ENCODE measurements at regions not wholly inside any gene's neighbourhood (a gene's known extent, or its start where the extent isn't known, plus 50 kb on each side); places are given as distances from the start of the nearest gene placed in this dataset.
A peak's percentile ranks its signal among the peaks of the same experiment; 100 is the strongest.
"Not testable (repeated sequence)": the region's sequence is repeated elsewhere in the genome, so short reads cannot be mapped to it uniquely, and the experiment has no call there.

DNA sequence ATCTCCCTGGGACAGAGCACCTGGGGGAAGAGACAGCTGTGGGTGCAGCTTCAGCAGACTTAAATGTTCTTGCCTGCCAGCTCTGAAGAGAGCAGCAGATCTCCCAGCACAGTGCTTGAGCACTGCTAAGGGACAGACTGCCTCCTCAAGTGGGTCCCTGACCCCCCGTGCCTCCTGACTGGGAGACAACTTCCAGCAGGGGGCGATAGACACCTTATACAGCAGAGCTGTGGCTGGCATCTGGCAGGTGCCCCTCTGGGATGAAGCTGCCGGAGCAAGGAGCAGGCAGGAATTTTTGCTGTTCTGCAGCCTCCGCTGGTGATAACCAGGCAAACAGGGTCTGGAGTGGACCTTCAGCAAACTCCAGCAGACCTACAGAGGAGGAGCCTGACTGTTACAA is 541.7 kb upstream of the PITX2 start:
- H3K79me2 ChIP-seq (ENCODE audit: control insufficient read depth, insufficient read depth, low read length); POLR2A ChIA-PET; H3K27me3 ChIP-seq (ENCODE audit: control insufficient read depth in 2 of 2, insufficient read depth in 2 of 2, low read length in 2 of 2); H3K4me1 ChIP-seq (ENCODE audit: control insufficient read depth, extremely low read depth, insufficient read depth, low read length); BruUV-seq (replicated peaks); H3K9ac ChIP-seq (replicated peaks; ENCODE audit: extremely low read depth, insufficient read depth, low read length); H2AFZ ChIP-seq (ENCODE audit: low read depth, low read length); FAIRE-seq; H3K9me3 ChIP-seq (replicated peaks; ENCODE audit: control insufficient read depth, insufficient read depth, low read length); H3K4me3 ChIP-seq (replicated peaks in 1 of 3; ENCODE audit: insufficient read depth in 1 of 3, low read depth in 1 of 3, low read length in 3 of 3); H3K27ac ChIP-seq (ENCODE audit: insufficient read depth, low read depth, low read length); H4K20me1 ChIP-seq (replicated peaks; ENCODE audit: control insufficient read depth, extremely low read depth, insufficient read depth, low read length); DNase-seq (ENCODE audit: low read depth, low spot score); dilution Hi-C loops (cut with MboI; ENCODE audit: extremely low pct_ligation_motif_present, low sequenced_read_pairs); H3K9me1 ChIP-seq (replicated peaks; ENCODE audit: control insufficient read depth, extremely low read depth, insufficient read depth, low read length); H3K4me2 ChIP-seq (ENCODE audit: insufficient read depth, low read length); H3K36me3 ChIP-seq (ENCODE audit: control insufficient read depth in 2 of 2, extremely low read depth in 1 of 2, insufficient read depth in 2 of 2, low read length in 2 of 2): not testable (repeated sequence)
- peak; percentile 25 to 26 for TF ChIP-seq CTCF (IDR thresholded peaks at IDR 0.05; ENCODE audit: extremely low read depth in 1 of 2, insufficient read depth in 1 of 2, low read depth in 1 of 2, low read length in 2 of 2)
- CTCF ChIA-PET, result interaction anchor here (0.6 to 2.8 kb wide), 21 partner anchors 8 to 896 kb away, joined by 3 to 53 read pairs (median 3); no protein-coding TSS in a partner anchor
- intact Hi-C loops (cut with micrococcal nuclease), result loop anchor here (1.0 to 10.0 kb wide), 5 partner anchors 119 to 870 kb away; no protein-coding TSS in a partner anchor

DNA sequence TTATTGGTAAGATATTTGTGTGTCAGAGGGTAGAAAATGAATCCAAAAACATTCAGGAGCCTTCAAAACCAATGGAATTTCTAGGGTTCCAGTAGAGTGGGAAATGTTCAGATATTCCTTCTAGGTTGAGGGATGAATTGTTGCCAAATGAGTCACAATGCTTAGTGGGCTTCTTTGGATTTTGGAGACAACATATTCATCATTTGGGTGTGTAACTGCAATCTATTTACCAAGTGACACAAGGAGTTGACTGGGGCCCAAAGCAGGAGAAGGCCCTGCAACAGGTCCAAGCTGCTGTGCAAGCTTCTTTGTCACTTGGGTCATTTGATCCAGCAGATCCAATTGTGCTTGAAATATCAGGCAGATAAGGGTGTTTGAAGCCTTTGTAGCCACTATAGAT is 551.5 kb upstream of the PITX2 start:
- ChIA-PET POLR2A (no interaction called here), CTCF (no interaction called here)
- H4K20me1 ChIP-seq (replicated peaks; ENCODE audit: control insufficient read depth, extremely low read depth, insufficient read depth, low read length), result no peaks in the 10 kb centered on the region
- BruUV-seq (replicated peaks), result no TSS peak
- no peak overlapping the region for H2AFZ ChIP-seq (ENCODE audit: low read depth, low read length)
- no peaks in the 10 kb centered on the region for H3K79me2 ChIP-seq (ENCODE audit: control insufficient read depth, insufficient read depth, low read length)
- intact Hi-C loops (cut with micrococcal nuclease) (no loop called here), dilution Hi-C loops (cut with MboI; ENCODE audit: extremely low pct_ligation_motif_present, low sequenced_read_pairs) (no loop called here)
- no peak overlapping the region for H3K4me2 ChIP-seq (ENCODE audit: insufficient read depth, low read length)
- no peaks in the 10 kb centered on the region for H3K4me1 ChIP-seq (ENCODE audit: control insufficient read depth, extremely low read depth, insufficient read depth, low read length)
- H3K27me3 ChIP-seq (ENCODE audit: control insufficient read depth in 2 of 2, insufficient read depth in 2 of 2, low read length in 2 of 2), result no peaks in the 10 kb centered on the region
- no peak for DNase-seq (ENCODE audit: low read depth, low spot score)
- no peak overlapping the region for H3K27ac ChIP-seq (ENCODE audit: insufficient read depth, low read depth, low read length)
- no peak overlapping the region for H3K4me3 ChIP-seq (replicated peaks in 1 of 3; ENCODE audit: insufficient read depth in 1 of 3, low read depth in 1 of 3, low read length in 3 of 3)
- H3K9me1 ChIP-seq (replicated peaks; ENCODE audit: control insufficient read depth, extremely low read depth, insufficient read depth, low read length), result no peaks in the 10 kb centered on the region
- TF ChIP-seq MYC (IDR thresholded peaks at IDR 0.05; ENCODE audit: low read depth, low read length) (no peak), POLR2A (IDR thresholded peaks at IDR 0.05; ENCODE audit: low read depth, low read length) (no peak), JUN (IDR thresholded peaks at IDR 0.05; ENCODE audit: borderline replicate concordance, insufficient read depth, insufficient read length, low read depth) (no peak), CTCF (IDR thresholded peaks at IDR 0.05; ENCODE audit: extremely low read depth in 1 of 2, insufficient read depth in 1 of 2, low read depth in 1 of 2, low read length in 2 of 2) (no peak), POLR2AphosphoS5 (IDR thresholded peaks at IDR 0.05; ENCODE audit: insufficient read depth, low read depth, low read length) (no peak), EZH2 (IDR thresholded peaks at IDR 0.05; ENCODE audit: borderline replicate concordance, low read depth, low read length, severe bottlenecking) (no peak), FOS (IDR thresholded peaks at IDR 0.05; ENCODE audit: borderline replicate concordance, insufficient read depth, low read length) (no peak), GATA2 (IDR thresholded peaks at IDR 0.05; ENCODE audit: insufficient read depth, insufficient read length, low read depth, low read length) (no peak)
- TF ChIP-seq, protein P1, sequence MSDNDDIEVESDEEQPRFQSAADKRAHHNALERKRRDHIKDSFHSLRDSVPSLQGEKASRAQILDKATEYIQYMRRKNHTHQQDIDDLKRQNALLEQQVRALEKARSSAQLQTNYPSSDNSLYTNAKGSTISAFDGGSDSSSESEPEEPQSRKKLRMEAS (IDR thresholded peaks at IDR 0.05; ENCODE audit: insufficient read depth, insufficient read length), result no peak
- no peaks in the 10 kb centered on the region for H3K9me3 ChIP-seq (replicated peaks; ENCODE audit: control insufficient read depth, insufficient read depth, low read length)
- no peak for FAIRE-seq
- H3K9ac ChIP-seq (replicated peaks; ENCODE audit: extremely low read depth, insufficient read depth, low read length), result no peak overlapping the region
- no peaks in the 10 kb centered on the region for H3K36me3 ChIP-seq (ENCODE audit: control insufficient read depth in 2 of 2, extremely low read depth in 1 of 2, insufficient read depth in 2 of 2, low read length in 2 of 2)

Measured in endothelial cell of umbilical vein (primary cell).